ENCODE measurements at regions not wholly inside any gene's neighbourhood (a gene's known extent, or its start where the extent isn't known, plus 50 kb on each side); places are given as distances from the start of the nearest gene placed in this dataset.

DNA sequence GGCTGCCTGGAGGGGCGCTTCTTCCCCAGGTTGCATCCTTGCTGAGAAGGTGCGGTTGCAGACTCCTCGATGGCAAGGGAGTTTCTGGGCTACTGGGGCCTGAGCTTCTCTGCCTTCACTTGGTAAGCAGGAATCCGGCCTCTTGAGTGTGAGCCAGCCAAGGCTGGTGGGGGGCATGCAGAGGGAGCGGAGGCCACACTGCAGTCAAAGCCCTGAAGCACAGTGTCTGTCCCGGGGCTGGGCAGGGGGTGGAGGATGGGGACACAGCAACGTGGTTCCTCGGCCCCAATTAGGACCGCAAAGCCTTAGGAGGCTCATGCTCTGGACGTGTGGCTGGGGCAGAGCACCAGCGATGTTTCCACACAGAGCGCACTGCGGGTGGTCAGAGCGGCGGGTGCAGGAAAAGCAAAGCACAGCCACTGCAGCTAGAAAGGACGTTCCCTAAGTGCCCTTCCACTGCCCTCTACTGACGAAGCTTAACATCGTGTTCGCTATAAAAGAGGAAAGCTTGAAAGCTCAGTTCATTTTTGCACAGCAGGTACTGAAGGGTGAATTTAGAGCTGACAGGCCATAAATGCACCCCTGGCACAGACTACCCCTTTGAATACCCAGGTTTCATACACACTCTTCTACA is 60.7 kb upstream of the COG2 start:
- Mint-ChIP-seq H3K4me1 (ENCODE audit: unreplicated experiment) (peaks cover 3% of the 10 kb centered on the region), H3K4me3 (ENCODE audit: unreplicated experiment) (no peak overlapping the region), H3K9me3 (ENCODE audit: unreplicated experiment) (no peaks in the 10 kb centered on the region), H3K27ac (ENCODE audit: unreplicated experiment) (no peak overlapping the region), H3K27me3 (ENCODE audit: unreplicated experiment) (peaks cover 1% of the 10 kb centered on the region), H3K36me3 (ENCODE audit: low read depth, unreplicated experiment) (no peaks in the 10 kb centered on the region)
- DNase-seq (ENCODE audit: low spot score): peak; percentile 35
- TF ChIP-seq, protein P1, sequence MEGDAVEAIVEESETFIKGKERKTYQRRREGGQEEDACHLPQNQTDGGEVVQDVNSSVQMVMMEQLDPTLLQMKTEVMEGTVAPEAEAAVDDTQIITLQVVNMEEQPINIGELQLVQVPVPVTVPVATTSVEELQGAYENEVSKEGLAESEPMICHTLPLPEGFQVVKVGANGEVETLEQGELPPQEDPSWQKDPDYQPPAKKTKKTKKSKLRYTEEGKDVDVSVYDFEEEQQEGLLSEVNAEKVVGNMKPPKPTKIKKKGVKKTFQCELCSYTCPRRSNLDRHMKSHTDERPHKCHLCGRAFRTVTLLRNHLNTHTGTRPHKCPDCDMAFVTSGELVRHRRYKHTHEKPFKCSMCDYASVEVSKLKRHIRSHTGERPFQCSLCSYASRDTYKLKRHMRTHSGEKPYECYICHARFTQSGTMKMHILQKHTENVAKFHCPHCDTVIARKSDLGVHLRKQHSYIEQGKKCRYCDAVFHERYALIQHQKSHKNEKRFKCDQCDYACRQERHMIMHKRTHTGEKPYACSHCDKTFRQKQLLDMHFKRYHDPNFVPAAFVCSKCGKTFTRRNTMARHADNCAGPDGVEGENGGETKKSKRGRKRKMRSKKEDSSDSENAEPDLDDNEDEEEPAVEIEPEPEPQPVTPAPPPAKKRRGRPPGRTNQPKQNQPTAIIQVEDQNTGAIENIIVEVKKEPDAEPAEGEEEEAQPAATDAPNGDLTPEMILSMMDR (IDR thresholded peaks at IDR 0.05; ENCODE audit: unreplicated experiment): no peak

GRCh38 chr1:230578616-230579015 is 63.7 kb upstream of the COG2 start:
- DNase-seq (ENCODE audit: low spot score): no peak
- Mint-ChIP-seq H3K4me3 (ENCODE audit: unreplicated experiment) (no peak overlapping the region), H3K9me3 (ENCODE audit: unreplicated experiment) (no peaks in the 10 kb centered on the region), H3K36me3 (ENCODE audit: low read depth, unreplicated experiment) (no peaks in the 10 kb centered on the region), H3K27ac (ENCODE audit: unreplicated experiment) (no peak overlapping the region), H3K27me3 (ENCODE audit: unreplicated experiment) (no peaks in the 10 kb centered on the region), H3K4me1 (ENCODE audit: unreplicated experiment) (peaks cover 8% of the 10 kb centered on the region)
- TF ChIP-seq, protein P1 (IDR thresholded peaks at IDR 0.05; ENCODE audit: unreplicated experiment): no peak

DNA sequence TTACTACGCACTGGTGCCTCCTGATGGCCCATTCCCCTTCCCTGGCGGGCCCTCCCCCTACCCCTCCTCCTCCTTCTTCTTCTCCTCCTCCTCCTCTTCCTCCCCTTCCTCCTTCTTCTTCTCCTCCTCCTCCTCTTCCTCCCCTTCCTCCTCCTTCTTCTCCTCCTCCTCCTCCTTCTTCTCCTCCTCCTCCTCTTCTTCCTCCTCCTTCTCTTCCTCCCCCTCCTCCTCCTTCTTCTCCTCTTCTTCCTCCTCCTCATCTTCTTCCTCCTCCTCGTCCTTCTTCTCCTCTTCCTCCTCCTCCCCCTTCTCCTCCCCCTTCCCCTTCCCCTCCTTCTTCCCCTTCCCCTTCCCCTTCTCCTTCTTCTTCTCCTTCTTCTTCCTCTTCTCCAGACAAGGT is 64.7 kb upstream of the COG2 start:
- Mint-ChIP-seq H3K4me1 (ENCODE audit: unreplicated experiment) (peaks cover 16% of the 10 kb centered on the region), H3K9me3 (ENCODE audit: unreplicated experiment) (no peaks in the 10 kb centered on the region), H3K27me3 (ENCODE audit: unreplicated experiment) (no peaks in the 10 kb centered on the region), H3K36me3 (ENCODE audit: low read depth, unreplicated experiment) (no peaks in the 10 kb centered on the region), H3K27ac (ENCODE audit: unreplicated experiment) (no peak overlapping the region), H3K4me3 (ENCODE audit: unreplicated experiment) (no peak overlapping the region)
- DNase-seq (ENCODE audit: low spot score): no peak
- TF ChIP-seq, protein P1 (IDR thresholded peaks at IDR 0.05; ENCODE audit: unreplicated experiment): no peak

DNA sequence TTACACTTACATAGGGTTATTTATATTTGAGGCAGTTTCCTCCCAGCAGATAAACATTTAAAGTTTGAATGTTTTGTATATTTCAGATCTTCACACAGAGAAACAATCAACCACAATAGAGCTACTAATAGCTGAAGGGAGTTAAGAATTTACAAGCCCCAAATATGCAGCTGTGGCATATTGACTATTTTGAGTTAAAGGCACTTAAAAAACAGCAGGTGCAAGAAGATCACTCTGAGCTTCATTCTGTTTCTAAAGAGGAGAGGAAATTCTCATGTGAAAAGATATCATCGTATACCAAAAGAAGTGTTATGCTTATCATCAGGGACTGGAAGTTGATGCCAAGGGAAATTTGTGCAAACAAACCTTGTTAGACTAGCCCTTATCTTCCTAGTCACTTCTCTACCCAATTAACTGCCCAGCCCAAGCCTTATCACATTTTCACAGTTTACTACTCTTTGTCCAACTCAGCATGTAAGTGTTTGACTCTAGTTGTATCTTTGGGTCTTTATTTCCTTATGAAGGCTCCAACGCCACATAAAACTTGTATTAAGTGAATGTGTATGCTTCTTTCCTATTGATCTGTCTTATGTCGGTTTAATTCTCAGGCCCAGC is 66.3 kb upstream of the COG2 start:
- Mint-ChIP-seq H3K27me3 (ENCODE audit: unreplicated experiment) (no peaks in the 10 kb centered on the region), H3K36me3 (ENCODE audit: low read depth, unreplicated experiment) (no peaks in the 10 kb centered on the region), H3K4me1 (ENCODE audit: unreplicated experiment) (peaks cover 21% of the 10 kb centered on the region), H3K9me3 (ENCODE audit: unreplicated experiment) (no peaks in the 10 kb centered on the region), H3K27ac (ENCODE audit: unreplicated experiment) (no peak overlapping the region), H3K4me3 (ENCODE audit: unreplicated experiment) (no peak overlapping the region)
- DNase-seq (ENCODE audit: low spot score): no peak
- TF ChIP-seq, protein P1 (IDR thresholded peaks at IDR 0.05; ENCODE audit: unreplicated experiment): no peak

DNA sequence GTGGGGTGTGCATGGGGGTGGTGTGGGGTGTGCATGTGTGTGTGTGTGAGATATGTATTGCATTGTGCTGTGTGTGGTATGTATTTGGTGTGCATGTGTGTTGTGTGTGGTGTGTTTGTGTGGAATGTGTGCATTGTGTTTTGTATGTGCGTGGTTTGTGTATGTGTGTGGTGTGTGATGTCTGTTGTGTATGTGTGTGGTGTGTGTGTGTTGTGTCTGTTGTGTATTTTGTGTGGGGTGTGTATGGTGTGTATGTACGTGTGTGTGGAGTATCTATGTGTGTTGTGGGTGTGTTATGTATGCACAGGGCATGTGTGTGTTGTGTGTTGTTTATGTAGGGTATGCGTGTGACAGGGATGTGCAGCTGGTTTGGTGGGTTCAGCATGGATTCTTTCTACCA is 67.8 kb upstream of the COG2 start:
- no peak for DNase-seq (ENCODE audit: low spot score)
- Mint-ChIP-seq H3K4me1 (ENCODE audit: unreplicated experiment) (peaks cover 20% of the 10 kb centered on the region), H3K27me3 (ENCODE audit: unreplicated experiment) (no peaks in the 10 kb centered on the region), H3K4me3 (ENCODE audit: unreplicated experiment) (no peak overlapping the region), H3K9me3 (ENCODE audit: unreplicated experiment) (no peaks in the 10 kb centered on the region), H3K36me3 (ENCODE audit: low read depth, unreplicated experiment) (no peaks in the 10 kb centered on the region), H3K27ac (ENCODE audit: unreplicated experiment) (no peak overlapping the region)
- TF ChIP-seq, protein P1 (IDR thresholded peaks at IDR 0.05; ENCODE audit: unreplicated experiment): no peak
